ENCODE measurements at regions not wholly inside any gene's neighbourhood (a gene's known extent, or its start where the extent isn't known, plus 50 kb on each side); places are given as distances from the start of the nearest gene placed in this dataset.

DNA sequence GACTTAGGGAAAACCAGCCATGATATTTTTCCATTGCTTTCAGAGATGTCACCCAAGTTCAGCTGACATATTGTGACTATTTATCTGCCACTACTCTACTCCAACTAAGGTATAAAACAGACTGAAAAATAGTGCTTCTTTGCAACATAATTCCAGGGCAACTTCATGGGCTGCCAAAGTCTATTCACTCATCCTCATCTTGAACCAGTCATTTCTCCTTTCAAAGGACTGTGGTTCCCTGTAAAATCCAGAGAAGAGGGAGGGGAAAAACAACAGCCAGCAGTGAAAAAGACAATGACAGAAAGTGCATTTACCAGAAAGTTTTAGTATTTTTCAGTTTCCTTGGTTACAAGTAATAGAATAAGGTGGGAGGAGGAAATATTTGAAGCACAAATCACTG, 191.1 kb downstream of the EFHB start:
- H3K9ac ChIP-seq (ENCODE audit: low read length) = no peak overlapping the region
- CTCF ChIA-PET = no interaction called here
- DNase-seq (ENCODE audit: low read depth, low spot score) = no peak
- TF ChIP-seq JUND (IDR thresholded peaks at IDR 0.05) (no peak), YY1 (IDR thresholded peaks at IDR 0.05; ENCODE audit: extremely low read depth, insufficient replicate concordance, low read depth, low read length) (no peak), POLR2AphosphoS5 (IDR thresholded peaks at IDR 0.05; ENCODE audit: low read depth, low read length) (no peak), EZH2phosphoT487 (IDR thresholded peaks at IDR 0.05; ENCODE audit: borderline replicate concordance) (no peak), POLR2A (IDR thresholded peaks at IDR 0.05; ENCODE audit: borderline replicate concordance, extremely low read depth, insufficient read depth, insufficient read length) (no peak), SRF (IDR thresholded peaks at IDR 0.05; ENCODE audit: low read depth) (no peak), FOSL1 (IDR thresholded peaks at IDR 0.05; ENCODE audit: low read depth) (no peak), CEBPB (IDR thresholded peaks at IDR 0.05; ENCODE audit: low read depth) (no peak), ELF1 (IDR thresholded peaks at IDR 0.05; ENCODE audit: borderline replicate concordance, low read depth) (no peak), CBX3 (IDR thresholded peaks at IDR 0.05; ENCODE audit: low read depth) (no peak), ZNF274 (IDR thresholded peaks at IDR 0.05; ENCODE audit: low read depth, low read length) (no peak), EZH2 (IDR thresholded peaks at IDR 0.05) (no peak), TCF7L2 (IDR thresholded peaks at IDR 0.05; ENCODE audit: borderline replicate concordance, extremely low read depth, insufficient read depth, insufficient read length) (no peak), EGR1 (IDR thresholded peaks at IDR 0.05; ENCODE audit: low read depth) (no peak)
- TF ChIP-seq, protein P1, sequence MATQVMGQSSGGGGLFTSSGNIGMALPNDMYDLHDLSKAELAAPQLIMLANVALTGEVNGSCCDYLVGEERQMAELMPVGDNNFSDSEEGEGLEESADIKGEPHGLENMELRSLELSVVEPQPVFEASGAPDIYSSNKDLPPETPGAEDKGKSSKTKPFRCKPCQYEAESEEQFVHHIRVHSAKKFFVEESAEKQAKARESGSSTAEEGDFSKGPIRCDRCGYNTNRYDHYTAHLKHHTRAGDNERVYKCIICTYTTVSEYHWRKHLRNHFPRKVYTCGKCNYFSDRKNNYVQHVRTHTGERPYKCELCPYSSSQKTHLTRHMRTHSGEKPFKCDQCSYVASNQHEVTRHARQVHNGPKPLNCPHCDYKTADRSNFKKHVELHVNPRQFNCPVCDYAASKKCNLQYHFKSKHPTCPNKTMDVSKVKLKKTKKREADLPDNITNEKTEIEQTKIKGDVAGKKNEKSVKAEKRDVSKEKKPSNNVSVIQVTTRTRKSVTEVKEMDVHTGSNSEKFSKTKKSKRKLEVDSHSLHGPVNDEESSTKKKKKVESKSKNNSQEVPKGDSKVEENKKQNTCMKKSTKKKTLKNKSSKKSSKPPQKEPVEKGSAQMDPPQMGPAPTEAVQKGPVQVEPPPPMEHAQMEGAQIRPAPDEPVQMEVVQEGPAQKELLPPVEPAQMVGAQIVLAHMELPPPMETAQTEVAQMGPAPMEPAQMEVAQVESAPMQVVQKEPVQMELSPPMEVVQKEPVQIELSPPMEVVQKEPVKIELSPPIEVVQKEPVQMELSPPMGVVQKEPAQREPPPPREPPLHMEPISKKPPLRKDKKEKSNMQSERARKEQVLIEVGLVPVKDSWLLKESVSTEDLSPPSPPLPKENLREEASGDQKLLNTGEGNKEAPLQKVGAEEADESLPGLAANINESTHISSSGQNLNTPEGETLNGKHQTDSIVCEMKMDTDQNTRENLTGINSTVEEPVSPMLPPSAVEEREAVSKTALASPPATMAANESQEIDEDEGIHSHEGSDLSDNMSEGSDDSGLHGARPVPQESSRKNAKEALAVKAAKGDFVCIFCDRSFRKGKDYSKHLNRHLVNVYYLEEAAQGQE (IDR thresholded peaks at IDR 0.05; ENCODE audit: low read depth) = no peak
- TF ChIP-seq, protein P2, sequence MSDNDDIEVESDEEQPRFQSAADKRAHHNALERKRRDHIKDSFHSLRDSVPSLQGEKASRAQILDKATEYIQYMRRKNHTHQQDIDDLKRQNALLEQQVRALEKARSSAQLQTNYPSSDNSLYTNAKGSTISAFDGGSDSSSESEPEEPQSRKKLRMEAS (IDR thresholded peaks at IDR 0.05) = no peak
- TF ChIP-seq, protein P3, sequence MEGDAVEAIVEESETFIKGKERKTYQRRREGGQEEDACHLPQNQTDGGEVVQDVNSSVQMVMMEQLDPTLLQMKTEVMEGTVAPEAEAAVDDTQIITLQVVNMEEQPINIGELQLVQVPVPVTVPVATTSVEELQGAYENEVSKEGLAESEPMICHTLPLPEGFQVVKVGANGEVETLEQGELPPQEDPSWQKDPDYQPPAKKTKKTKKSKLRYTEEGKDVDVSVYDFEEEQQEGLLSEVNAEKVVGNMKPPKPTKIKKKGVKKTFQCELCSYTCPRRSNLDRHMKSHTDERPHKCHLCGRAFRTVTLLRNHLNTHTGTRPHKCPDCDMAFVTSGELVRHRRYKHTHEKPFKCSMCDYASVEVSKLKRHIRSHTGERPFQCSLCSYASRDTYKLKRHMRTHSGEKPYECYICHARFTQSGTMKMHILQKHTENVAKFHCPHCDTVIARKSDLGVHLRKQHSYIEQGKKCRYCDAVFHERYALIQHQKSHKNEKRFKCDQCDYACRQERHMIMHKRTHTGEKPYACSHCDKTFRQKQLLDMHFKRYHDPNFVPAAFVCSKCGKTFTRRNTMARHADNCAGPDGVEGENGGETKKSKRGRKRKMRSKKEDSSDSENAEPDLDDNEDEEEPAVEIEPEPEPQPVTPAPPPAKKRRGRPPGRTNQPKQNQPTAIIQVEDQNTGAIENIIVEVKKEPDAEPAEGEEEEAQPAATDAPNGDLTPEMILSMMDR (IDR thresholded peaks at IDR 0.05 in 2 of 3, conservative IDR thresholded peaks at IDR 0.05 in 1 of 3; ENCODE audit: borderline replicate concordance in 1 of 3, insufficient read depth in 1 of 3, low read depth in 2 of 3, low read length in 2 of 3) = no peak
- TF ChIP-seq, protein P4, sequence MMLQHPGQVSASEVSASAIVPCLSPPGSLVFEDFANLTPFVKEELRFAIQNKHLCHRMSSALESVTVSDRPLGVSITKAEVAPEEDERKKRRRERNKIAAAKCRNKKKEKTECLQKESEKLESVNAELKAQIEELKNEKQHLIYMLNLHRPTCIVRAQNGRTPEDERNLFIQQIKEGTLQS (IDR thresholded peaks at IDR 0.05) = no peak
- TF ChIP-seq, protein P5, sequence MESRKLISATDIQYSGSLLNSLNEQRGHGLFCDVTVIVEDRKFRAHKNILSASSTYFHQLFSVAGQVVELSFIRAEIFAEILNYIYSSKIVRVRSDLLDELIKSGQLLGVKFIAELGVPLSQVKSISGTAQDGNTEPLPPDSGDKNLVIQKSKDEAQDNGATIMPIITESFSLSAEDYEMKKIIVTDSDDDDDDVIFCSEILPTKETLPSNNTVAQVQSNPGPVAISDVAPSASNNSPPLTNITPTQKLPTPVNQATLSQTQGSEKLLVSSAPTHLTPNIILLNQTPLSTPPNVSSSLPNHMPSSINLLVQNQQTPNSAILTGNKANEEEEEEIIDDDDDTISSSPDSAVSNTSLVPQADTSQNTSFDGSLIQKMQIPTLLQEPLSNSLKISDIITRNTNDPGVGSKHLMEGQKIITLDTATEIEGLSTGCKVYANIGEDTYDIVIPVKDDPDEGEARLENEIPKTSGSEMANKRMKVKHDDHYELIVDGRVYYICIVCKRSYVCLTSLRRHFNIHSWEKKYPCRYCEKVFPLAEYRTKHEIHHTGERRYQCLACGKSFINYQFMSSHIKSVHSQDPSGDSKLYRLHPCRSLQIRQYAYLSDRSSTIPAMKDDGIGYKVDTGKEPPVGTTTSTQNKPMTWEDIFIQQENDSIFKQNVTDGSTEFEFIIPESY (IDR thresholded peaks at IDR 0.05; ENCODE audit: extremely low read depth, insufficient replicate concordance, low read length) = no peak
- H3K9me2 ChIP-seq (ENCODE audit: insufficient read depth) = no peaks in the 10 kb centered on the region
- POLR2A ChIA-PET = no interaction called here
- intact Hi-C loops (cut with micrococcal nuclease) = no loop called here
- no peaks in the 10 kb centered on the region for H3K4me1 ChIP-seq (ENCODE audit: control insufficient read depth in 1 of 2, insufficient read depth in 2 of 2, low read length in 2 of 2)
- no peaks in the 10 kb centered on the region for H3K9me3 ChIP-seq (ENCODE audit: control insufficient read depth in 1 of 2, insufficient read depth in 1 of 2, low read depth in 1 of 2, low read length in 2 of 2)
- H3K36me3 ChIP-seq (ENCODE audit: control insufficient read depth in 1 of 2, insufficient read depth in 2 of 2, low read length in 2 of 2) = no peaks in the 10 kb centered on the region
- RAD21 ChIA-PET (ENCODE audit: low non-redundant PET in 1 of 2, low total read pairs in 2 of 2, uncharacterized antibody in 2 of 2, unreplicated experiment in 2 of 2) = no interaction called here
- H2AFZ ChIP-seq (ENCODE audit: low read depth, low read length, poor library complexity, severe bottlenecking) = no peak overlapping the region
- no peaks in the 10 kb centered on the region for H3K79me2 ChIP-seq (ENCODE audit: insufficient read depth, low read length)
- H3K4me3 ChIP-seq (replicated peaks in 1 of 2; ENCODE audit: low read depth in 1 of 2, low read length in 2 of 2) = no peak overlapping the region
- no peak overlapping the region for H3K4me2 ChIP-seq (ENCODE audit: low read length)
- no peak for ATAC-seq
- BruUV-seq (replicated peaks) = no TSS peak
- 0 out of 2 replicates have a peak, but pooled peaks cover 3% of the 10 kb centered on the region for H3K27me3 ChIP-seq (ENCODE audit: insufficient read depth, low read length)
- no peaks in the 10 kb centered on the region for H4K20me1 ChIP-seq (ENCODE audit: insufficient read depth)
- no peak overlapping the region for H3K27ac ChIP-seq (ENCODE audit: low read depth, low read length)

All from HCT116 (cell line).